GM12878 (cell line): ENCODE measurements at regions not wholly inside any gene's neighbourhood (a gene's known extent, or its start where the extent isn't known, plus 50 kb on each side); places are given as distances from the start of the nearest gene placed in this dataset.

Experiments used
- EZH2 ChIP-seq: IDR thresholded peaks from 2 replicates; pipeline ENCODE4 v1.6.1; 2012; ENCODE audit warnings: low read depth, mild to moderate bottlenecking, control low read depth, inconsistent platforms, low read length, borderline replicate concordance; ENCODE audit not compliant: control insufficient read depth
- MAX ChIP-seq: IDR thresholded peaks from 2 replicates; pipeline ENCODE4 v1.6.1; 2012; ENCODE audit warnings: low read depth, low read length, improper control_type of control experiment
- PAX5 ChIP-seq: IDR thresholded peaks from 2 replicates; pipeline ENCODE4 v1.6.1; 2011; ENCODE audit warnings: low read depth, low read length, borderline replicate concordance
- POLR2A ChIP-seq: IDR thresholded peaks from 2 replicates; pipeline ENCODE4 v1.6.1; 2011; ENCODE audit warnings: low read depth, mild to moderate bottlenecking, low read length

- TF ChIP-seq EZH2: no peak
- TF ChIP-seq MAX: no peak
- TF ChIP-seq POLR2A: no peak
- TF ChIP-seq PAX5: no peak
Measured at GRCh38 chr13:70206671-70207070, 98.4 kb upstream of the KLHL1 start.
